Parathyroid adenoma (tissue), 2 donors: ENCODE measurements at regions not wholly inside any gene's neighbourhood (a gene's known extent, or its start where the extent isn't known, plus 50 kb on each side); places are given as distances from the start of the nearest gene placed in this dataset.

Experiments
- H2AFZ ChIP-seq: fragments of 300-600 bp; sonication (generic); one replicate; pipeline ENCODE4 v1.7.0; 2017; ENCODE audit warnings: antibody characterized with exemption, mild to moderate bottlenecking
- H3K27ac ChIP-seq: fragments of 300-600 bp; sonication (generic); one replicate; pipeline ENCODE4 v1.7.0; 2017
- H3K27me3 ChIP-seq: fragments of 300-600 bp; sonication (generic); one replicate; pipeline ENCODE4 v1.7.0; 2017; ENCODE audit warnings: low read length; ENCODE audit not compliant: control insufficient read depth, insufficient read depth
- H3K36me3 ChIP-seq: fragments of 300-600 bp; sonication (generic); one replicate; pipeline ENCODE4 v1.7.0; 2017; ENCODE audit warnings: low read length; ENCODE audit not compliant: control insufficient read depth, insufficient read depth
- H3K4me1 ChIP-seq: fragments of 300-600 bp; sonication (generic); one replicate; pipeline ENCODE4 v1.7.0; 2017; ENCODE audit warnings: control low read depth
- H3K4me2 ChIP-seq: fragments of 300-600 bp; sonication (generic); one replicate; pipeline ENCODE4 v1.7.0; 2017; ENCODE audit warnings: low read length
- H3K4me3 ChIP-seq: fragments of 300-600 bp; sonication (generic); one replicate; pipeline ENCODE4 v1.7.0; 2017; ENCODE audit warnings: low read depth, low read length
- H3K79me2 ChIP-seq: fragments of 300-600 bp; sonication (generic); one replicate; pipeline ENCODE4 v1.7.0; 2017; ENCODE audit warnings: control low read depth
- H3K9ac ChIP-seq: fragments of 300-600 bp; sonication (generic); one replicate; pipeline ENCODE4 v1.7.0; 2017; ENCODE audit warnings: mild to moderate bottlenecking
- H3K9me3 ChIP-seq: fragments of 300-600 bp; sonication (generic); one replicate; pipeline ENCODE4 v1.7.0; 2017; ENCODE audit warnings: low read length; ENCODE audit not compliant: control insufficient read depth
- TF ChIP-seq, protein P1 (sequence below): fragments of 300-600 bp; sonication (generic); IDR thresholded peaks from one replicate; pipeline ENCODE4 v1.7.0; 2017; ENCODE audit warnings: antibody characterized with exemption, mild to moderate bottlenecking
- donor health status: primary hyperparathyroidism.

DNA sequence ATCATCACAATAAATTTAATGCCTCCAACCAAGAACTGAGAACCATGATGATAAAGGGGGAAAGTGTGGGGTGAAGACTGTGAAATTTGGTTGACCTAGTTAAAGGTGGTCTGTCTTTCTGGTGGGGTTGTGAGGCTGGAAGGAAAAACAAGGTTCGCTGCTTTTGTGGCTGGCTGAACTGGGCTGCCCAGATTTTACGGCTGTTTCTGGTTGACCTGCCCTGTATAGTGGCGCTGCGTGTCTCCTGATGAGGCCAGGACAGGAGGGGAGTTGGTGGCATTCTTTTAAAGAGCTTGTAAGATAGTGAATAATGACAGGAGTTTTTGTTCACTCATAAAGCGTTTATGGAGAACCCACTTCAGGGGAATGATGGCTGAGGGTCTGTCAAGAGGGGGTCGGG, 101.8 kb downstream of the CYP26A1 start:
- no peak overlapping the region for H3K4me2 ChIP-seq
- H3K27ac ChIP-seq, result no peak overlapping the region
- H3K27me3 ChIP-seq, result no peaks in the 10 kb centered on the region
- peaks cover 4% of the 10 kb centered on the region for H3K9me3 ChIP-seq
- no peak overlapping the region for H2AFZ ChIP-seq
- H3K79me2 ChIP-seq, result no peaks in the 10 kb centered on the region
- H3K36me3 ChIP-seq, result no peaks in the 10 kb centered on the region
- no peak overlapping the region for H3K4me3 ChIP-seq
- no peaks in the 10 kb centered on the region for H3K4me1 ChIP-seq
- TF ChIP-seq, protein P1, sequence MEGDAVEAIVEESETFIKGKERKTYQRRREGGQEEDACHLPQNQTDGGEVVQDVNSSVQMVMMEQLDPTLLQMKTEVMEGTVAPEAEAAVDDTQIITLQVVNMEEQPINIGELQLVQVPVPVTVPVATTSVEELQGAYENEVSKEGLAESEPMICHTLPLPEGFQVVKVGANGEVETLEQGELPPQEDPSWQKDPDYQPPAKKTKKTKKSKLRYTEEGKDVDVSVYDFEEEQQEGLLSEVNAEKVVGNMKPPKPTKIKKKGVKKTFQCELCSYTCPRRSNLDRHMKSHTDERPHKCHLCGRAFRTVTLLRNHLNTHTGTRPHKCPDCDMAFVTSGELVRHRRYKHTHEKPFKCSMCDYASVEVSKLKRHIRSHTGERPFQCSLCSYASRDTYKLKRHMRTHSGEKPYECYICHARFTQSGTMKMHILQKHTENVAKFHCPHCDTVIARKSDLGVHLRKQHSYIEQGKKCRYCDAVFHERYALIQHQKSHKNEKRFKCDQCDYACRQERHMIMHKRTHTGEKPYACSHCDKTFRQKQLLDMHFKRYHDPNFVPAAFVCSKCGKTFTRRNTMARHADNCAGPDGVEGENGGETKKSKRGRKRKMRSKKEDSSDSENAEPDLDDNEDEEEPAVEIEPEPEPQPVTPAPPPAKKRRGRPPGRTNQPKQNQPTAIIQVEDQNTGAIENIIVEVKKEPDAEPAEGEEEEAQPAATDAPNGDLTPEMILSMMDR, result no peak
- H3K9ac ChIP-seq, result no peak overlapping the region

DNA sequence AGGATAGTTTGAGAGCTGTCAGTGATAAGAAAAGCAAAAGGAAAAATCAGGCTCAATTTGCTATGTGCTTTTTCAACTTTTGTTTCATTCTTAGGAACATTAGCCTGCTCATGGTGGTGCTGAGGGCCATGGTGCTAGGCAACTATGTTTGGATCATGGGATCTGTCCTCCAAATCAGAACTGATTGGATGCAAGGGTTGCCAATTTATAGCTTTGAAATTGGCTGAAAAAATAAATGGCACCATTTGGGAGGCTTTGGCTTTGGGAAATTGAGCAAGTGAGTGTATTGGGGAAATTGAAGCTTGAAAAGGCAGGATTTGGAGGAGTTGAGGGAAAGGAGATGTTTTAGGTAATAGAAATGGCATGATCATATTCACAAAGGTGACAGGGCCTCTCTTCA, 103.8 kb downstream of the CYP26A1 start:
- H3K9me3 ChIP-seq, result peaks cover 4% of the 10 kb centered on the region
- no peak overlapping the region for H3K27ac ChIP-seq
- TF ChIP-seq, protein P1, result no peak
- H2AFZ ChIP-seq, result no peak overlapping the region
- no peak overlapping the region for H3K4me3 ChIP-seq
- no peaks in the 10 kb centered on the region for H3K27me3 ChIP-seq
- no peaks in the 10 kb centered on the region for H3K36me3 ChIP-seq
- H3K4me2 ChIP-seq, result no peak overlapping the region
- no peak overlapping the region for H3K9ac ChIP-seq
- H3K79me2 ChIP-seq, result no peaks in the 10 kb centered on the region
- H3K4me1 ChIP-seq, result no peaks in the 10 kb centered on the region

DNA sequence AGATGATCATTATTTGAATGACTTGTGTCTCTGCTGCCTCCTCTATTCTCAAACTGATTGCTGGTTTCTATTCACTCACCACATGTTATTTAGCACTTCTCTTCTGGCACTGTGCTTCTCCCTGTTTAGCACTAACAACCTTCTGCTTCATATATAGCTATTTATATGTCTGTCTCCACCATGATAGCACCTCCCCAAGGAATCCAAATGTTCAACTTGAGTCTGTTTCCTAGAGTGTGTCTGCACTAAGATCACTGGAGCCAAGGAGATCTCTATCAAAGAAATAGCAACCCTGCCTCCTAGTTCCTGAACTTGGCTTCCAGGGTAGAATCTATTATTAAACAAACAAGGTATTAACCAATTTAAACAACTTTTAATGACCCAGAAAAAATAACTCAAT, 104.5 kb downstream of the CYP26A1 start:
- Histone ChIP-seq H3K27ac (no peak overlapping the region), H3K4me3 (no peak overlapping the region), H3K9ac (no peak overlapping the region), H3K9me3 (peaks cover 4% of the 10 kb centered on the region), H3K27me3 (no peaks in the 10 kb centered on the region), H2AFZ (no peak overlapping the region), H3K36me3 (no peaks in the 10 kb centered on the region), H3K79me2 (no peaks in the 10 kb centered on the region), H3K4me1 (no peaks in the 10 kb centered on the region), H3K4me2 (no peak overlapping the region)
- TF ChIP-seq, protein P1, result no peak

DNA sequence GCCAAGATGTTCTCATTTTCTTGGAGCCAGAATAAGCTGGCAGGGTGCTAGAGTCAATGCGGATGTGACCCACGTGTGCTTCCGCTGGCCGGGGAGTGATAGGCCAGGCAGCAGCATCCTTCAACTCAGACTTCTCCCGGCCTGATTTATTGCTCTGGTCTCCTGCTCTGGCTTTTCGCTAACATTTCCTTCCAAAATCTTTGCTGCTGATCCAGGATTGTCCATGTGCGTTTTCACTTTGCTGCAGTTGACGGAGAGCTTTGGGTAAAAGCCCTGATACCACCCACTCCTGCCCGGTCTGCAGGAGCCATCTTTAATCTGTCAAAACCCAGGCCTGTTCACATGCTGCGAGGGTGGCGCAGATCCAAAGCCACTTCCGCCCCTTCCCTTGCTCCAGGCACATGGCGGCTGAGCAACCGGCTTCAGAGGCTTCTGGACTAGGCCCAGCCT, 106.8 kb downstream of the CYP26A1 start:
- H3K27me3 ChIP-seq, result no peaks in the 10 kb centered on the region
- no peak overlapping the region for H3K4me3 ChIP-seq
- H3K27ac ChIP-seq, result no peak overlapping the region
- no peaks in the 10 kb centered on the region for H3K9me3 ChIP-seq
- H3K79me2 ChIP-seq, result no peaks in the 10 kb centered on the region
- no peak overlapping the region for H3K4me2 ChIP-seq
- no peaks in the 10 kb centered on the region for H3K4me1 ChIP-seq
- H2AFZ ChIP-seq, result no peak overlapping the region
- H3K36me3 ChIP-seq, result no peaks in the 10 kb centered on the region
- H3K9ac ChIP-seq, result no peak overlapping the region
- TF ChIP-seq, protein P1, result no peak

DNA sequence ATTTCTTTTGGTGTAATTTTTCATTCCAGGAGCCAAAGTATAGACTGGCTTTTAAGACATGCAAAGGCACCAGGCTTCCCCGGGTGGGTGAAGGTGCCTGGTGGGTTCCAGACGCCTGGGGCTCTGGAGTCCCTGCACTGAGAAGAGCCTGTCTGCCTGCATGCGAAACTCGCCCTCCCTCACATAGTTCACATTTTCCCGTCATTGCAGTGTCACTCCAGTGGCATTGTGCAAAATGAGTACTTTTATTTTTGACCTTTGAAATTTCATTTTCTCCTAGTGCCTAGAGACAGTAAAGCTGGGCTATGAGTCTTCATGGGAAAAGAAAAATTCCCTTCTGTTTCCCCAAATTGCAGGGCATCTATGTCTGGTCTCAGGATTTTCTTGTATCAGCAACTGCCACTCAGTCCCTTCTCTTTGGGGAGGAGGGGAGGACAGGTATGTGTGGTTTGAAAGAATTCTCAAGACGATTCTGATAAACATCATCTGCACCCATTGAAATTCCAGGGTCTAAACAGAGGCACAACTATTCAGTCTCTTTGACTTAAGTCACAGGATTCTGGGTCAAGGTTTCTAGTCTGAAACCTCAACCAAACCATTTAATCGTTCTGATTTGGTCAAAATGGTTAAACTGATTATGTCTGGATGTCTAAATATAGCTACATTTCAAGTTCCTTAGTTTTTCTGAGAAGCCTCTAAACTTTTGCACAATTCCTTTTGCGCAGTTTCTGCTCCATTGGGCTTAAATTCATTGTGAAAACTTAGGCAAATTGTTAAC, 107.8 kb downstream of the CYP26A1 start:
- no peaks in the 10 kb centered on the region for H3K4me1 ChIP-seq

More for the DNA sequence above, 107.8 kb downstream of the CYP26A1 start:
- Histone ChIP-seq H3K79me2 (no peaks in the 10 kb centered on the region), H3K36me3 (no peaks in the 10 kb centered on the region), H3K4me2 (no peak overlapping the region), H2AFZ (no peak overlapping the region), H3K9me3 (no peaks in the 10 kb centered on the region), H3K27ac (no peak overlapping the region), H3K27me3 (no peaks in the 10 kb centered on the region), H3K9ac (no peak overlapping the region), H3K4me3 (no peak overlapping the region)
- TF ChIP-seq, protein P1, result no peak
